Adrenal gland (tissue), 5 donors: ENCODE measurements at regions not wholly inside any gene's neighbourhood (a gene's known extent, or its start where the extent isn't known, plus 50 kb on each side); places are given as distances from the start of the nearest gene placed in this dataset.

Experiments
- CTCF ChIP-seq, 6 experiments: fragments of 450-650 bp in 4 of 6; fragments of 200-600 bp in 2 of 6; sonication (generic) in 1 of 6; IDR thresholded peaks; 1 replicate in 5 of 6; 2 replicates in 1 of 6; pipeline versions ENCODE4 v1.5.1 to v1.8.0; 2016 to 2021; ENCODE audit warnings: antibody characterized with exemption in 6 of 6, mild to moderate bottlenecking in 2 of 6, moderate library complexity in 1 of 6
- POLR2A ChIP-seq, 2 donors: fragments of 450-650 bp; IDR thresholded peaks; one replicate each; pipeline ENCODE4 v1.6.1; 2017; ENCODE audit warnings: antibody characterized with exemption in 2 of 2, mild to moderate bottlenecking in 2 of 2, moderate library complexity in 1 of 2
- donor health status: DM: no; HTN: no; CAD: no.

GRCh38 chr5:36407396-36407795, 105.7 kb upstream of the RANBP3L start:
- TF ChIP-seq POLR2A (IDR thresholded peaks at IDR 0.05), result no peak
- TF ChIP-seq CTCF (IDR thresholded peaks at IDR 0.05), result no peak
